ENCODE measurements at regions not wholly inside any gene's neighbourhood (a gene's known extent, or its start where the extent isn't known, plus 50 kb on each side); places are given as distances from the start of the nearest gene placed in this dataset.
A peak's percentile ranks its signal among the peaks of the same experiment; 100 is the strongest.

- no peak for FAIRE-seq
These were observed 117.5 kb downstream of the GPX5 start for GRCh38 chr6:28643017-28643740.

GRCh38 chr6:28646650-28647049, 121.0 kb downstream of the GPX5 start:
- no peaks in the 10 kb centered on the region for H3K36me3 ChIP-seq (ENCODE audit: control insufficient read depth, insufficient read depth, low read length)
- TF ChIP-seq CTCF (IDR thresholded peaks at IDR 0.05; ENCODE audit: insufficient read depth, low read length, severe bottlenecking): no peak
- H3K4me3 ChIP-seq (ENCODE audit: low read depth, low read length): no peak overlapping the region
- H3K27me3 ChIP-seq (ENCODE audit: control insufficient read depth, insufficient read depth, low read length): no peaks in the 10 kb centered on the region
- DNase-seq (ENCODE audit: low read depth): no peak
- FAIRE-seq: no peak

More at GRCh38 chr6:28643017-28643740, 117.5 kb downstream of the GPX5 start:
- Histone ChIP-seq H3K27me3 (ENCODE audit: control insufficient read depth, insufficient read depth, low read length) (no peaks in the 10 kb centered on the region), H3K36me3 (ENCODE audit: control insufficient read depth, insufficient read depth, low read length) (no peaks in the 10 kb centered on the region), H3K4me3 (ENCODE audit: low read depth, low read length) (no peak overlapping the region)
- TF ChIP-seq CTCF (IDR thresholded peaks at IDR 0.05; ENCODE audit: insufficient read depth, low read length, severe bottlenecking): no peak
- peak; percentile 69 for DNase-seq (ENCODE audit: low read depth)

GRCh38 chr6:28648035-28648877, 122.6 kb downstream of the GPX5 start:
- DNase-seq (ENCODE audit: low read depth): peak; percentile 72
- no peak for TF ChIP-seq CTCF (IDR thresholded peaks at IDR 0.05; ENCODE audit: insufficient read depth, low read length, severe bottlenecking)
- Histone ChIP-seq H3K4me3 (ENCODE audit: low read depth, low read length) (peak overlapping the region; percentile 34), H3K27me3 (ENCODE audit: control insufficient read depth, insufficient read depth, low read length) (no peaks in the 10 kb centered on the region), H3K36me3 (ENCODE audit: control insufficient read depth, insufficient read depth, low read length) (no peaks in the 10 kb centered on the region)
- no peak for FAIRE-seq

GRCh38 chr6:28648878-28649375, 123.2 kb downstream of the GPX5 start:
- FAIRE-seq (no peak), DNase-seq (ENCODE audit: low read depth) (no peak)
- H3K27me3 ChIP-seq (ENCODE audit: control insufficient read depth, insufficient read depth, low read length): no peaks in the 10 kb centered on the region
- no peak for TF ChIP-seq CTCF (IDR thresholded peaks at IDR 0.05; ENCODE audit: insufficient read depth, low read length, severe bottlenecking)
- peak overlapping the region; percentile 34 for H3K4me3 ChIP-seq (ENCODE audit: low read depth, low read length)
- H3K36me3 ChIP-seq (ENCODE audit: control insufficient read depth, insufficient read depth, low read length): no peaks in the 10 kb centered on the region

- FAIRE-seq (no peak), DNase-seq (ENCODE audit: low read depth) (no peak)
- no peak overlapping the region for H3K4me3 ChIP-seq (ENCODE audit: low read depth, low read length)
- no peaks in the 10 kb centered on the region for H3K36me3 ChIP-seq (ENCODE audit: control insufficient read depth, insufficient read depth, low read length)
- H3K27me3 ChIP-seq (ENCODE audit: control insufficient read depth, insufficient read depth, low read length): no peaks in the 10 kb centered on the region
- no peak for TF ChIP-seq CTCF (IDR thresholded peaks at IDR 0.05; ENCODE audit: insufficient read depth, low read length, severe bottlenecking)
These were observed 125.5 kb downstream of the GPX5 start for GRCh38 chr6:28651161-28651560.

Data from bronchial epithelial cell (primary cell).